Hepatocyte (in vitro differentiated cells): ENCODE measurements at regions not wholly inside any gene's neighbourhood (a gene's known extent, or its start where the extent isn't known, plus 50 kb on each side); places are given as distances from the start of the nearest gene placed in this dataset.

Source experiments
- CTCF ChIP-seq: fragments of 200-600 bp; sonication (generic); IDR thresholded peaks from 2 replicates; pipeline ENCODE4 v1.5.1; 2016; ENCODE audit warnings: antibody characterized with exemption, mild to moderate bottlenecking; ENCODE audit not compliant: poor library complexity
- EZH2 ChIP-seq: fragments of 200-600 bp; sonication (generic); IDR thresholded peaks from 2 replicates; pipeline ENCODE4 v1.6.1; 2016; ENCODE audit warnings: antibody characterized with exemption, mild to moderate bottlenecking, borderline replicate concordance
- EZH2phosphoT487 ChIP-seq: fragments of 200-600 bp; sonication (generic); IDR thresholded peaks from one replicate; pipeline ENCODE4 v1.6.1; 2018; ENCODE audit warnings: antibody characterized with exemption, mild to moderate bottlenecking, low read depth, moderate library complexity; ENCODE audit not compliant: unreplicated experiment, severe bottlenecking

GRCh38 chr6:168953461-168953860, 300.2 kb downstream of the THBS2 start:
- no peak for TF ChIP-seq EZH2
- no peak for TF ChIP-seq CTCF
- TF ChIP-seq EZH2phosphoT487 = no peak
